Skeletal muscle tissue (tissue), 3 donors: ENCODE measurements at regions not wholly inside any gene's neighbourhood (a gene's known extent, or its start where the extent isn't known, plus 50 kb on each side); places are given as distances from the start of the nearest gene placed in this dataset.

Experiments used
- H3K27ac ChIP-seq: one replicate; pipeline ENCODE4 v1.7.0; 2013; ENCODE audit warnings: mild to moderate bottlenecking, low read depth, low read length, inconsistent platforms
- H3K27me3 ChIP-seq, 3 donors: one replicate each; pipeline ENCODE4 v1.7.0; 2013; ENCODE audit warnings: low read length in 3 of 3; ENCODE audit not compliant: control insufficient read depth in 3 of 3, insufficient read depth in 3 of 3
- H3K36me3 ChIP-seq, 3 donors: one replicate each; pipeline ENCODE4 v1.7.0; 2013; ENCODE audit warnings: low read length in 3 of 3; ENCODE audit not compliant: control insufficient read depth in 3 of 3, insufficient read depth in 3 of 3
- H3K4me1 ChIP-seq, 3 donors: one replicate each; pipeline ENCODE4 v1.7.0; 2013; ENCODE audit warnings: low read length in 3 of 3, mild to moderate bottlenecking in 3 of 3; ENCODE audit not compliant: control insufficient read depth in 3 of 3, insufficient read depth in 3 of 3
- H3K4me3 ChIP-seq, 3 donors: one replicate each; pipeline ENCODE4 v1.7.0; 2013; ENCODE audit warnings: low read length in 3 of 3
- H3K9ac ChIP-seq, 3 donors: one replicate each; pipeline ENCODE4 v1.7.0; 2013; ENCODE audit warnings: low read length in 3 of 3, mild to moderate bottlenecking in 3 of 3, moderate library complexity in 2 of 3, low read depth in 1 of 3
- H3K9me3 ChIP-seq, 3 donors: one replicate each; pipeline ENCODE4 v1.7.0; 2013; ENCODE audit warnings: low read length in 3 of 3; ENCODE audit not compliant: control insufficient read depth in 3 of 3
- donor health status: Osteomylitis.

DNA sequence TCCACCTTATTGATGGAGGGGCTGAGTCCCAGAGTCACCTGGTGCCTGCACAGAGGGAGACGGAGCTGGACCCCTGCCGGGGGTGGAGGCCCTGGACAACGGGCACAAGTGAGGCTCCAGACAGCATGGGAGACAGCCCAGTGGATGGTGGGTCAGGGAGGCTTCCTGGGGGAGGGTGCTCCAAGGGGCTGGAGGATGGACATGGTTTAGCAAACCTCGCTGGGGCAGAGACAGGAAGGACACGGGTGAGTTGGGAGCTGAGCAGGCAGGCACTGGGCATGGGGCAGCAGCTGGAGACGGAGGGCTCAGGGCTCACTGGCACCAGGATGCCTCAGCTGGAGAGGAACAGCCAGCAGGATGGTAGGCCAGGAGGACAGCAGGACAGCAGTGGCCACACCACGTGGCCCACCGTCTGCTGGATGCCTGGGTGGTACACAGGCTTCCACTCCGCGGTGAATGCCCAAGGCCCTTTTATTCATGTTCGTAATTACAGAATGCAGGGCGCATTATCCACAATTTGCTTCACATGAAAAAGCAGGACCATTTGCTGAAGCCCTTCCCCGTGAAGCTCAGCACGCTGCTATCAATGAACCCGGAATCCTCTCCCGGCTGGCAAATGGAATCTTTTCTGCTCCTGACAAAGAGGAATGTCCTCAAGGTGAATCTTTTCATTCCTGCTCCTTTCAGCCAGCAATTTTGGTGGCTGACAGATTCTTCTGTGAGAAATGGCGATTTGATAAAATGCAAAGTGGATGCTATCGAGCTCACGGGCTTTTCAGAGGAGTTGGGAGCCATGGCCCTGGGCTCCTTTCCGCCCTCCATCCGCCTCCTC is 138.1 kb upstream of the C14orf180 start:
- Histone ChIP-seq H3K9ac (no peak overlapping the region), H3K36me3 (no peaks in the 10 kb centered on the region), H3K9me3 (no peaks in the 10 kb centered on the region), H3K4me1 (peaks cover 5 to 6% (median 6%) of the 10 kb centered on the region in 3 donors), H3K27me3 (peaks cover 3 to 9% (median 8%) of the 10 kb centered on the region in 3 donors), H3K27ac (no peak overlapping the region), H3K4me3 (no peak overlapping the region)

DNA sequence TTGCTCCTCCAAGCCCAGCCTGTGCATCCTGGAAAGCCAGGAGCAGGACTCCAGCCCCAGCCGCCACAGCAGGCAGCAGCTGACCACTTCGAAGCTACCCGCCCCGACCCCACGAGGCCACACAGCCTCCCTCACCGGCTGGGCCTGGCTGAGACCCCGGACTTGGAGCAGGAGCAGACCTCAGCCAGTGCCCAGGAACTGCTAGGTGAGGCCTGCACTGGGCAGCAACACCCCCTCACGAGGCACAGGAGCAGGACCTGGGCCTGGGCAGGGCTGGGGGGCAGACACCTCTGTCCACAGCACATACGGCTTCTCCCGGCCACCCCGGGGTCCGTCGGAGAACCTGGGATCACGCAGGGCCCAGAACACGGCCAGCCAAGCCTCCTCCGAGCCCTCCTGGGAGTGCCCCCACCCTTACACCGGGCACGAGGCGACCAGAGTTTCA is 137.4 kb upstream of the C14orf180 start:
- Histone ChIP-seq H3K27me3 (peaks cover 3 to 16% (median 11%) of the 10 kb centered on the region in 3 donors), H3K36me3 (no peaks in the 10 kb centered on the region), H3K27ac (no peak overlapping the region), H3K9ac (no peak overlapping the region), H3K4me3 (no peak overlapping the region), H3K9me3 (no peaks in the 10 kb centered on the region), H3K4me1 (peaks cover 0 to under 1% (median 0%) of the 10 kb centered on the region in 3 donors)

DNA sequence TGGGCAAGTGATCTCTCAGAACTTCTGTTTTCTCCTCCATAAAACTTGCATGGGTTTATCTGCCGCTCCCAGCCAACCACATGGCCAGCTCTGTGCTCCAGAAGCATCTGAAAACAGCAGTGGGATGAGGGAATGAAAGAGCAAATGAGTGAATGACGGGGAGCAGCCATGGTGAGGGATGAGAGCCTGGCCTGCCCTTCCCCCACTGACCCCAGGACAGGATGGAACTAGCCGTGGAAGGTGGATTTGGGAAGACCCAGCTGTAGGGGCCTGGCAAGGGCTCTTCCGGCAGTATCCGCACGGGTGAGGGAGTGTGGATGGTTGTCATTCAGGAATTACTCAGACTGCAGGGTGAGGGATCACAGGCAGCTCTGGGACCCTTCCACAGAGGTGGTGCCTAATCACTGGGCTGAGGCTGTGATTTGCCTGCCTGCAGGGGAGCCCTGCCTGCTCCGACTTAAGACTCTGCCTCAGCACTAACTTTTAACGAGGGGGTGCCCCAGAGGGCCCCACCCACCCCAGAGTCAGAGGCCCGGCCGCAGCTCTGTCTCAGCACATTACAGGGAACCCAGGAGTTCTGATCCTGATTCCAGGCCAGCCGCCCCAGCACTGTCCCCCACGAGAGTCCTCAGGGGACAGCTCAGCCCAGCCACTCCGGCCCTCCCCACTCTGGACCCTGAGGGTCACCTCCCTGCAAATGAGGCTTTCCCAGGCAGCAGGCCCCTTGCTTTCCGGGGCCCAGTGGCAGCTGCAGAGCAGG is 136.8 kb upstream of the C14orf180 start:
- Histone ChIP-seq H3K9me3 (peaks cover 0 to under 1% (median 0%) of the 10 kb centered on the region in 3 donors), H3K4me1 (no peaks in the 10 kb centered on the region), H3K27me3 (peaks cover 3 to 18% (median 11%) of the 10 kb centered on the region in 3 donors), H3K27ac (no peak overlapping the region), H3K9ac (no peak overlapping the region), H3K4me3 (no peak overlapping the region), H3K36me3 (no peaks in the 10 kb centered on the region)

DNA sequence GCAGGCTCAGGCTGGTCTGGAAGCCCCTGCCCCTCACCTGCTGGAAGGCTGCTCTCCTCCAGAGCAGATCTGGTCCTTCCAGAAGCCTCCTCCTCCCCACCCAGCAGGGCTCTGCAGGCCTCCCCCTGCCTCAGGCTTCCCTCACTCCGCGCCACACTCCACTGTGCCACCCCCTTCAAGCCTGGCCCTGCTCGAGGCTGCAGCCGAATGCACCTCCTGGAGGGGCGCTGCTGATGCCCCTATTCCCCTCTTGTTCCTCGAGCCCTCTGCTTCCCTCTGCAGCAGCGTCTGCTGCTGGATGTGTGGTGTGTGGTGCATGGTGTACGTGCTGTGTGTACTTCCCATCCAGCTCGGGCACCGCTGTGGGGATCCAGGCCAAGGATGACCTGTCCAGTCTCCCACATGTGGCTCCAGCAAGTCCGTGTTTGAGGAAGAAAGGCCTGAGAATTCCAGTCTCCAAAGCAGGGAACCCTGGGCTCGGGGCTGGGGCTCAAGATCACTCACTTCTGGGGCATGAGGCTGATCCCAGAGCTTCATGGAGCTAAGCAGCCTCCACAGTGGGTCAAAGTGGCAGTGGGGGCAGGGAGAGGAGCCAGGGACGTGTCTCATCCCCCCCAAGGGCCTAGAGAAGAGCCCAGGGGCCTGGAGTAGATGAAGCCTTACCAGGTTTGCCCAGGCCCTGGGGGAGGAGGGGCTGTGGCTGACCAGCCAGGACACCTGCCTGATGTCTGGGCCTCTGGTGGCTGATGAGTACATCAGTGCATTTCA is 136.0 kb upstream of the C14orf180 start:
- no peak overlapping the region for H3K4me3 ChIP-seq
- peaks cover 0 to 7% (median 2%) of the 10 kb centered on the region in 3 donors for H3K9me3 ChIP-seq
- H3K36me3 ChIP-seq = no peaks in the 10 kb centered on the region
- no peak overlapping the region for H3K27ac ChIP-seq
- no peaks in the 10 kb centered on the region for H3K4me1 ChIP-seq
- H3K9ac ChIP-seq = no peak overlapping the region
- H3K27me3 ChIP-seq = peaks cover 3 to 21% (median 11%) of the 10 kb centered on the region in 3 donors

DNA sequence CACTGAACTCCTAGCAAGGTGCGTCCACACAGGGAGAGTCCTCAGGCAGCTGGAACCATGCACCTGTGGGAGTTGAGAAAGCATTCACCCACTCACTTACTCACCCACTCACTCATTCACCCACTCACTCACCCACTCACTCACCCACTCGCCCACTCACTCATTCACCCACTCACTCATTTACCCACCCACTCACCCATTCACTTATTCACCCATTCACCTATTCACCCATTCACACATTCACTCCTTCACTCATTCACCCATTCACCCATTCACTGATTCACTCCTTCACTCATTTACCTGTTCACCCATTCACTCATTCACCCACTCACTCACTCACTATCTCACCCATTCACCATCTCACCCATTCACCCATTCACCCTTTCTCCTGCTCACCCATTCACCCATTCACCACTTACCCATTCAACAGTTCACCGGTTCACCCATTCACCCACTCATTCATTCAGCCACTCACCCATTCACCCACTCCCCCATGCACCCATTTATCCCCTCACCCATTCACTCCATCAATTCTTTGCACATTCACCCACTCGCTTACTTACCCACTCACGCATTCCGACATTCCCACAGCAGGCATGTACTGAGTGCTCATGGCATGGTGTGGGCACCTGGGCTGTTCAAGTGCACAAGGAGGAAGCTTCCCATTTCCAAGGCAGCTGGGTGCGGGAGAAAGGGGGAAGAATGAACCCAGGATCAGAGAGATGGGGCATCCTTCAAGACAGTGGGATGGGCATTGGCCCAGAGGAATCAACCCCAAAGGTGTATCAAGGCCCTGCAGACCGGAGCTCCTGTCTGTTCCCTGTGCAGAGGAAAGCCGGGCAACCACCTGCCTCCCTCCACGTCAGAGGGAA is 135.2 kb upstream of the C14orf180 start:
- Histone ChIP-seq H3K9me3 (peaks cover 0 to 9% (median 4%) of the 10 kb centered on the region in 3 donors), H3K27ac (no peak overlapping the region), H3K27me3 (peaks cover 3 to 21% (median 11%) of the 10 kb centered on the region in 3 donors), H3K4me3 (no peak overlapping the region), H3K4me1 (no peaks in the 10 kb centered on the region), H3K9ac (no peak overlapping the region), H3K36me3 (no peaks in the 10 kb centered on the region)

DNA sequence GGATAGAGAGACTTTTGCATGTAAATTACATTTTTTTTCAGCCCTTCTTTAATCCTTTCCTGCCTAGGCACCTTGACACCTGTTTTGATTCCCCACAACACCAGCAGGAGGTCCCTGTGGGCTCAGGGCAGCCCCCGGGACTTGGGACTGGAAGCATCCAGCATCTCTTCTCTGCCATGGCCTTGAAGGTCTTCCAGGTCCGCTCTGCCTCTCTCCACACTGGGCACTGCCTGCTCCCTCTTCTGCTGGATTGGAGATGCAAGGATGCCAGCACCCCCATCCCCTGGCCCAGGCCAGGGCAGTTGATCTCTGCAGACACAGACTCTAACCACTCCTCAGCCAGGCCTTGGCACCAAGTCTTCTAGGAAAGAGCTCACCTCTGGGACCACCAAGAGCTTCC is 134.5 kb upstream of the C14orf180 start:
- Histone ChIP-seq H3K4me3 (no peak overlapping the region), H3K9ac (no peak overlapping the region), H3K27me3 (peaks cover 3 to 21% (median 11%) of the 10 kb centered on the region in 3 donors), H3K27ac (no peak overlapping the region), H3K4me1 (no peaks in the 10 kb centered on the region), H3K9me3 (peaks cover 0 to 9% (median 4%) of the 10 kb centered on the region in 3 donors), H3K36me3 (no peaks in the 10 kb centered on the region)

DNA sequence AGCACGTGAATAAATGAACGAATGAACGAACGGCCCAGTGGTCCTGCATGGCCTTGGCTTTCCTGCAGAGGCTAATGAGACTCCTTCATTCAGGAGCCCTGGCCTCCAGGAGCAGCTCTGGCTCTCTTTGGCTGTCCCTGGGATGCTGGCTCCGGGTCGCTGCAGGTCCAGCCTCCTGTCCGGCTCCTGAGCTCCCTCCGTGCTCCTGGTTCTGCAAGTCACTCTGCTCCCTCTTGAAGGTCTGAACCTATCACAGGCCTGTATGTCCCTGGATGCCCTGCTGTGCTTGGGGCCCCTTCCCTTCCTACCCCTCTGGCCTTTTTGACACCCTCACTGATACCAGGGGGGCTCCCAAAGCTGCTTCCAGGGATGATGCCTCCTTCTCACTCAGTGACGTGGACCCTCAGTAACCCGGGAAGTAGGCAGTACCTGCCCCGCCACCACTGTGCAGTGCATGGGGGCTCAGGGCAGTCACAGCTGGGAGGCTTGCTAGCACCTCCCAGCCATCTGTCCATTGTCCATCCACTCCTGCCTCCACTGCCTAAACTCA is 133.7 kb upstream of the C14orf180 start:
- H3K27me3 ChIP-seq = peaks cover 3 to 20% (median 14%) of the 10 kb centered on the region in 3 donors
- no peak overlapping the region for H3K9ac ChIP-seq

DNA sequence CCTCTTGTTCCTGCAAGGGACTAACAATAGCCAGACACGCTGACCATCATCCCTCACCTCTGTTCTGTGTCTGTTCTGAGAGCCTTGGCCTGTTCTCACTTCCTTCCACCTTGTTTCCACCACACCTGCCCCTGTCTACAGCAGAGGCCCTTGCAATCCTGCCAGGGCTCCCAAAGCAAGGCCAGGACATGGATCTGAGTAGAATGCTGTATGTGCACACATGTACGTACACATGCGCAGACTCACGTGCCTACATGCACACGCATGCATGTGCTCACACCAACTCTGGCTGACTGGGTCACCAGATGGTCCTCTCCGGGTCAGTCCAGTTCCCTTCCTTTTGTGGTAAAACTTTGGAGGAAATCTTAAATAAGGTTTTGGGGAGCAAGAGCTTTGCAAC is 133.0 kb upstream of the C14orf180 start:
- no peaks in the 10 kb centered on the region for H3K36me3 ChIP-seq
- H3K4me3 ChIP-seq = no peak overlapping the region
- no peak overlapping the region for H3K9ac ChIP-seq
- no peaks in the 10 kb centered on the region for H3K4me1 ChIP-seq
- peaks cover 0 to 9% (median 4%) of the 10 kb centered on the region in 3 donors for H3K9me3 ChIP-seq
- no peak overlapping the region for H3K27ac ChIP-seq
- peaks cover 3 to 16% (median 14%) of the 10 kb centered on the region in 3 donors for H3K27me3 ChIP-seq

More for the DNA sequence above, 133.7 kb upstream of the C14orf180 start:
- H3K27ac ChIP-seq = no peak overlapping the region
- H3K4me3 ChIP-seq = no peak overlapping the region
- H3K9me3 ChIP-seq = peaks cover 0 to 9% (median 4%) of the 10 kb centered on the region in 3 donors
- H3K36me3 ChIP-seq = no peaks in the 10 kb centered on the region
- H3K4me1 ChIP-seq = no peaks in the 10 kb centered on the region

DNA sequence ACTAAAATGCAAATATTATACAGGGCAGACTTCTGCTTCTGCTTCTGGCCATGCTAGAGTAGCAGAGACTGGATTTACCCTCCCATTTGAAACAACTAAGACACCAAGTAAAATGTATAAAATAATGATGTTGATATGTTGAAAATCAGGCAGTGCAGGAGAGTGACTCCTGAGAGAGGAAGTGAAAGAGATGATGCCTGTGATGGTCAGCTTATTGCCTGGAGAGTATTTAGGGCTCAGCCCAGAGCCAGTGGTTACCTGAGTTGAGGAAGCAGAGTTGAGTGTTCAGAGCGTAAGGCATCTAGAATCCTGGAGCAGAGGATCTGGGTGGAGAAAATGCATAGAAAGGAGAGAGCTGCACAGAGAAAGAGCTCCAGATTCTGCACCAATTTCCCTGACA is 131.8 kb upstream of the C14orf180 start:
- Histone ChIP-seq H3K4me3 (no peak overlapping the region), H3K4me1 (no peaks in the 10 kb centered on the region), H3K27ac (no peak overlapping the region), H3K27me3 (peaks cover 3 to 16% (median 14%) of the 10 kb centered on the region in 3 donors), H3K9me3 (peaks cover 0 to 9% (median 4%) of the 10 kb centered on the region in 3 donors), H3K9ac (no peak overlapping the region), H3K36me3 (no peaks in the 10 kb centered on the region)
